GM10266 (cell line): ENCODE measurements at regions not wholly inside any gene's neighbourhood (a gene's known extent, or its start where the extent isn't known, plus 50 kb on each side); places are given as distances from the start of the nearest gene placed in this dataset.

Experiments
- DNase-seq: peaks from one replicate; pipeline ENCODE4 v3.0.0; 2012; ENCODE audit errors: extremely low spot score
- TF ChIP-seq, protein P1 (sequence below): IDR thresholded peaks from 2 replicates; pipeline ENCODE4 v1.5.1; 2012; ENCODE audit warnings: mild to moderate bottlenecking, low read depth; ENCODE audit not compliant: control insufficient read depth, insufficient read depth; ENCODE audit errors: missing control alignments

- DNase-seq = no peak
- TF ChIP-seq, protein P1, sequence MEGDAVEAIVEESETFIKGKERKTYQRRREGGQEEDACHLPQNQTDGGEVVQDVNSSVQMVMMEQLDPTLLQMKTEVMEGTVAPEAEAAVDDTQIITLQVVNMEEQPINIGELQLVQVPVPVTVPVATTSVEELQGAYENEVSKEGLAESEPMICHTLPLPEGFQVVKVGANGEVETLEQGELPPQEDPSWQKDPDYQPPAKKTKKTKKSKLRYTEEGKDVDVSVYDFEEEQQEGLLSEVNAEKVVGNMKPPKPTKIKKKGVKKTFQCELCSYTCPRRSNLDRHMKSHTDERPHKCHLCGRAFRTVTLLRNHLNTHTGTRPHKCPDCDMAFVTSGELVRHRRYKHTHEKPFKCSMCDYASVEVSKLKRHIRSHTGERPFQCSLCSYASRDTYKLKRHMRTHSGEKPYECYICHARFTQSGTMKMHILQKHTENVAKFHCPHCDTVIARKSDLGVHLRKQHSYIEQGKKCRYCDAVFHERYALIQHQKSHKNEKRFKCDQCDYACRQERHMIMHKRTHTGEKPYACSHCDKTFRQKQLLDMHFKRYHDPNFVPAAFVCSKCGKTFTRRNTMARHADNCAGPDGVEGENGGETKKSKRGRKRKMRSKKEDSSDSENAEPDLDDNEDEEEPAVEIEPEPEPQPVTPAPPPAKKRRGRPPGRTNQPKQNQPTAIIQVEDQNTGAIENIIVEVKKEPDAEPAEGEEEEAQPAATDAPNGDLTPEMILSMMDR = no peak
These were observed 76.9 kb downstream of the LEPR start for GRCh38 chr1:65497256-65497830.

DNA sequence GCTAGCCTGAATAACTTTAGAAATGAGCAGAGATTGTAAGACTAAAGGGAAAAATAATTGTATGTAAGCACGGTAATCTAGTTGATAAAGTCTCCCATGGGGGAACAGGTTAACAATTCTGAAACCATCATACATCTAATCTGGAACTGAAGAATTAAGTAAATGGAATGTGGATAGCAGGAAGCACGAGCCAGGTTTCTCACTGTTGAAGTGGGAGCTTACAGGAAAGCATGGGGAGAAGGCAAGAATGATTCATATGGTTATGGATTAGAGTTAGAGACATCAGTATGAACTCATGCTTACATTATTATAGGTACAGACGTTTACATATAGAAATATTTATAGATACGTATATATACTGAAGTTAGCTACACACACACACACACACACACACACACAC is 83.0 kb downstream of the LEPR start:
- TF ChIP-seq, protein P1 = no peak
- DNase-seq = no peak

- TF ChIP-seq, protein P1 = no peak
These were observed 83.8 kb downstream of the LEPR start for GRCh38 chr1:65504263-65504662.

DNA sequence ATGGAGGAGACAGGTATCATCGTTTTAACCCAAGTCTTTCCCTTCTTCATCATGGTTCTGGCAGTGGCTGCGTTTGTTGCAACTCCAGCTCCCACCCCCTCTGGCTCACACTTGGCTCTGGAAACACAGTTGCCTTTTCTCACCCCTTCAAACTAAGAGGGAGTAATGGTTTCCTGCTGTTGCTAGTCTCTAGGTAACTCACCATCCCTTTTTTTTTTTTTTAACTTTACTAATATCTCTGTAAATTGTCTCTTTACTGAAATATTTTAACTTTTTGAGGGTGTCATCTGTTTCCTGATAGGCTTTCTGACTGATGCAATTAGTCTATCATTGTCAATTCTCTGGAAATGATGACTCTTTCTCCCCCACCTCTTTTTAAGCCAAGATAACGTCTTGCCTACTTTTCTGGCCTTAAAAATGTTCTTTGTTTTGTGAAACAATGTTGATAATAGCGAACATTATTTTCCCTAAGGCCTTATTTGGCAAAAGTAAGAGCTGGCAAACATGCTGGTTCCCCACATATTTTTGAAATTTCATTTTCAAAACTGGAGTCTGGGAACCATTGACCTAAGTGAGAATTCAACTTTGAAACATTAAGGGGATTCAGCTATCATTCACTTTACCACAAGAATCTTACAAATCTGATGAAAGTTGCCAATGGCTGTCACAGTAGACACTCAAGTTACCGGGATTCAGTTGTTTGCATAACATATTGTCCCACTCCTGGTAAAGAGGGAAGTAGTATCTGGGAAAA is 85.3 kb downstream of the LEPR start:
- TF ChIP-seq, protein P1 = no peak
- no peak for DNase-seq

More at GRCh38 chr1:65504263-65504662, 83.8 kb downstream of the LEPR start:
- no peak for DNase-seq

GRCh38 chr1:65508051-65508450 is 87.6 kb downstream of the LEPR start:
- DNase-seq = no peak
- TF ChIP-seq, protein P1 = no peak

- DNase-seq = no peak
- TF ChIP-seq, protein P1 = no peak
These were observed 89.6 kb downstream of the LEPR start for GRCh38 chr1:65509912-65510680.

GRCh38 chr1:65510961-65511360 is 90.5 kb downstream of the LEPR start:
- TF ChIP-seq, protein P1 = no peak
- no peak for DNase-seq
